ENCODE measurements at regions not wholly inside any gene's neighbourhood (a gene's known extent, or its start where the extent isn't known, plus 50 kb on each side); places are given as distances from the start of the nearest gene placed in this dataset.

- no peak for TF ChIP-seq CTCF (IDR thresholded peaks at IDR 0.05)
- ATAC-seq = no peak
- intact Hi-C loops (cut with DNase I) = no loop called here
- no peaks in the 10 kb centered on the region for H3K9me3 ChIP-seq
- 68 to 74% methylated on average over 2 of the region's 2 CpGs for WGBS, 2 donors
- H3K36me3 ChIP-seq = no peaks in the 10 kb centered on the region
- peaks cover 0 to 27% (median 7%) of the 10 kb centered on the region in 9 donors for H3K4me1 ChIP-seq
- DNase-seq = no peak
- no peaks in the 10 kb centered on the region for H3K27me3 ChIP-seq
- no peak overlapping the region for H3K27ac ChIP-seq
- no peak overlapping the region for H3K4me3 ChIP-seq
Measured at GRCh38 chr4:23332313-23332712, 557.5 kb downstream of the PPARGC1A start.

- WGBS, 2 donors = 89 to 95% methylated on average over 1 of the region's 1 CpG
- Histone ChIP-seq H3K4me3 (no peak overlapping the region), H3K4me1 (peaks cover 0 to 3% (median 0%) of the 10 kb centered on the region in 9 donors), H3K27ac (no peak overlapping the region), H3K27me3 (no peaks in the 10 kb centered on the region), H3K9me3 (no peaks in the 10 kb centered on the region), H3K36me3 (no peaks in the 10 kb centered on the region)
- no peak for DNase-seq
- ATAC-seq = no peak
- intact Hi-C loops (cut with DNase I) = no loop called here
- no peak for TF ChIP-seq CTCF (IDR thresholded peaks at IDR 0.05)
Measured at GRCh38 chr4:23327120-23327519, 562.7 kb downstream of the PPARGC1A start.

- H3K4me3 ChIP-seq = no peak overlapping the region
- no peak overlapping the region for H3K27ac ChIP-seq
- ATAC-seq (peak in 1 of 8 donors; percentile 46), DNase-seq (no peak)
- intact Hi-C loops (cut with DNase I) = no loop called here
- 43 to 53% methylated on average over 3 of the region's 3 CpGs for WGBS, 2 donors
- no peaks in the 10 kb centered on the region for H3K9me3 ChIP-seq
- H3K4me1 ChIP-seq = peaks cover 0 to 3% (median 0%) of the 10 kb centered on the region in 9 donors
- no peaks in the 10 kb centered on the region for H3K36me3 ChIP-seq
- no peak for TF ChIP-seq CTCF (IDR thresholded peaks at IDR 0.05)
- H3K27me3 ChIP-seq = no peaks in the 10 kb centered on the region
Measured at GRCh38 chr4:23324021-23324690, 565.7 kb downstream of the PPARGC1A start.

- ATAC-seq (no peak), DNase-seq (no peak)
- WGBS, 2 donors = 78 to 81% methylated on average over 1 of the region's 1 CpG
- no peaks in the 10 kb centered on the region for H3K27me3 ChIP-seq
- no peaks in the 10 kb centered on the region for H3K9me3 ChIP-seq
- H3K27ac ChIP-seq = no peak overlapping the region
- peaks cover 0 to 3% (median 0%) of the 10 kb centered on the region in 9 donors for H3K4me1 ChIP-seq
- H3K4me3 ChIP-seq = no peak overlapping the region
- intact Hi-C loops (cut with DNase I) = no loop called here
- no peaks in the 10 kb centered on the region for H3K36me3 ChIP-seq
- TF ChIP-seq CTCF (IDR thresholded peaks at IDR 0.05) = no peak
Measured at GRCh38 chr4:23323436-23323835, 566.4 kb downstream of the PPARGC1A start.
